GM12878 (cell line): ENCODE measurements at regions not wholly inside any gene's neighbourhood (a gene's known extent, or its start where the extent isn't known, plus 50 kb on each side); places are given as distances from the start of the nearest gene placed in this dataset.

Experiments used
- ATAC-seq: fragments of 200-7000 bp; cut with Tn5 transposase; 3 replicates; pipeline ENCODE4 v1.9.1; 2020; ENCODE audit warnings: mild to moderate bottlenecking, moderate library complexity
- BruUV-seq: library from RNA; stranded (reverse); fragments of 400-500 nt; replicated peaks from 2 replicates; lab custom pipeline; 2021; lab: Mats Ljungman, UMichigan
- CTCF ChIA-PET: fragments of 300-600 bp; sonication (Branson Sonifier 250); formaldehyde crosslinking; extraction: SDS; loops from one replicate; lab custom pipeline; 2021; ENCODE audit warnings: inconsistent platforms; lab: Yijun Ruan, JAX
- POLR2A ChIA-PET: fragments of 350-600 bp; formaldehyde crosslinking; extraction: SDS; loops from one replicate; lab custom pipeline; 2021; ENCODE audit warnings: inconsistent platforms; lab: Charles Lee
- RAD21 ChIA-PET: fragments of 300-600 bp; sonication (Branson Sonifier 250); formaldehyde crosslinking; loops from one replicate; lab custom pipeline; 2023; ENCODE audit warnings: antibody characterized with exemption; ENCODE audit not compliant: unreplicated experiment; lab: Charles Lee
- SMC1A ChIA-PET: fragments of 300-600 bp; sonication (Branson Sonifier 250); formaldehyde crosslinking; loops from one replicate; lab custom pipeline; 2023; ENCODE audit not compliant: unreplicated experiment, uncharacterized antibody; lab: Charles Lee
- DNase-seq: peaks from one replicate; pipeline ENCODE4 v3.0.0-alpha.2; 2011; ENCODE audit warnings: low read depth, low spot score
- FAIRE-seq: peaks from 3 replicates; lab custom pipeline; 2011; peaks lifted over from hg19 to GRCh38; lab: Jason Lieb, UNC
- H2AFZ ChIP-seq: 2 replicates; pipeline ENCODE4 v1.6.0; 2011; ENCODE audit warnings: low read depth, low read length, control low read depth; ENCODE audit not compliant: control insufficient read depth
- H3K27ac ChIP-seq: 2 replicates; pipeline ENCODE4 v1.5.1; 2011; ENCODE audit warnings: control low read depth; ENCODE audit not compliant: control insufficient read depth, insufficient read depth
- H3K27me3 ChIP-seq, 2 experiments: replicated peaks in 1 of 2; 2 replicates each; pipeline versions ENCODE4 v1.6.0 to v1.6.1; 2011; ENCODE audit warnings: low read length in 1 of 2; ENCODE audit not compliant: control insufficient read depth in 2 of 2, insufficient read depth in 2 of 2
- H3K36me3 ChIP-seq, 2 experiments: 2 replicates each; pipeline ENCODE4 v1.5.1; 2011; ENCODE audit warnings: low read length in 1 of 2; ENCODE audit not compliant: control insufficient read depth in 2 of 2, insufficient read depth in 2 of 2
- H3K4me1 ChIP-seq: 2 replicates; pipeline ENCODE4 v1.6.1; 2011; ENCODE audit warnings: mild to moderate bottlenecking, low read length, moderate library complexity, mixed read lengths; ENCODE audit not compliant: control insufficient read depth, insufficient read depth
- H3K4me2 ChIP-seq: 2 replicates; pipeline ENCODE4 v1.6.0; 2011; ENCODE audit warnings: control low read depth; ENCODE audit not compliant: control insufficient read depth, insufficient read depth
- H3K4me3 ChIP-seq: fragments of 200-600 bp; sonication (generic); 2 replicates; pipeline ENCODE4 v1.5.1; 2016
- H3K79me2 ChIP-seq: 2 replicates; pipeline ENCODE4 v1.6.0; 2011; ENCODE audit warnings: low read length; ENCODE audit not compliant: control insufficient read depth, insufficient read depth
- H3K9ac ChIP-seq: 2 replicates; pipeline ENCODE4 v1.8.0; 2011; ENCODE audit warnings: low read length, control low read depth, mixed read lengths; ENCODE audit not compliant: control insufficient read depth, insufficient read depth
- H3K9me3 ChIP-seq: replicated peaks from 3 replicates; pipeline ENCODE4 v1.5.1; 2011; ENCODE audit warnings: mild to moderate bottlenecking, low read length; ENCODE audit not compliant: control insufficient read depth, insufficient read depth
- H4K20me1 ChIP-seq: 2 replicates; pipeline ENCODE4 v1.6.0; 2011; ENCODE audit not compliant: control insufficient read depth, insufficient read depth
- CREB1 ChIP-seq: IDR thresholded peaks from 2 replicates; pipeline ENCODE4 v1.6.1; 2012; ENCODE audit warnings: low read depth, mild to moderate bottlenecking, inconsistent platforms
- ELK1 ChIP-seq: IDR thresholded peaks from 2 replicates; pipeline ENCODE4 v1.6.1; 2012; ENCODE audit warnings: low read depth, low read length, improper control_type of control experiment
- FOS ChIP-seq: IDR thresholded peaks from 3 replicates; pipeline ENCODE4 v1.6.1; 2011; ENCODE audit warnings: borderline replicate concordance; ENCODE audit not compliant: insufficient read length; ENCODE audit errors: extremely low read depth
- POU2F2 ChIP-seq: IDR thresholded peaks from 3 replicates; pipeline ENCODE4 v1.6.1; 2011; ENCODE audit warnings: low read depth, mild to moderate bottlenecking, low read length, borderline replicate concordance
- SP1 ChIP-seq: IDR thresholded peaks from one replicate; pipeline ENCODE4 v1.6.1; 2011; ENCODE audit warnings: low read depth, low read length
- TCF12 ChIP-seq: IDR thresholded peaks from 2 replicates; pipeline ENCODE4 v1.6.1; 2011; ENCODE audit warnings: low read depth, mild to moderate bottlenecking, low read length
- ZBED1 ChIP-seq: IDR thresholded peaks from 2 replicates; pipeline ENCODE4 v1.6.1; 2016; ENCODE audit warnings: borderline replicate concordance
- ZNF207 ChIP-seq: fragments of 450-650 bp; IDR thresholded peaks from 2 replicates; pipeline ENCODE4 v1.6.1; 2014; ENCODE audit warnings: antibody characterized with exemption, mild to moderate bottlenecking, borderline replicate concordance
- ZNF217 ChIP-seq: fragments of 450-650 bp; IDR thresholded peaks from 2 replicates; pipeline ENCODE4 v1.6.1; 2017; ENCODE audit warnings: antibody characterized with exemption, mild to moderate bottlenecking
- WGBS: methylation state at CpG from one replicate; pipeline ENCODE4 v1.1.6; 2016; ENCODE audit warnings: low lambda C conversion rate; ENCODE audit not compliant: insufficient replicate concordance, insufficient coverage; ENCODE audit errors: missing lambda C conversion rate; 5-methylcytosine and 5-hydroxymethylcytosine counted together
- in situ Hi-C: fragments of 300-500 bp; cut with MboI; formaldehyde crosslinking; loops from 9 replicates; pipeline ENCODE4 v1.14.3; 2018; ENCODE audit warnings: mixed read lengths
- intact Hi-C: fragments of 100-400 bp; cut with micrococcal nuclease; formaldehyde crosslinking; loops from one replicate; pipeline ENCODE4 v1.14.2; 2022; ENCODE audit not compliant: unreplicated experiment
- TF ChIP-seq, protein P1 (sequence below): IDR thresholded peaks from 2 replicates; pipeline ENCODE4 v1.6.1; 2012; ENCODE audit warnings: low read depth, low read length, improper control_type of control experiment
- TF ChIP-seq, protein P2 (sequence below): fragments of 450-650 bp; formaldehyde crosslinking; IDR thresholded peaks from 2 replicates; pipeline ENCODE4 v1.4.0; 2022; ENCODE audit warnings: mild to moderate bottlenecking, moderate library complexity

GRCh38 chr5:72601861-72602260 is 94.7 kb upstream of the ZNF366 start:
- Histone ChIP-seq H3K4me1 (peaks cover 4% of the 10 kb centered on the region; the same call in 1 of the 2 replicates), H3K9ac (no peak overlapping the region), H3K79me2 (no peaks in the 10 kb centered on the region), H3K4me3 (no peak overlapping the region)
- intact Hi-C loops, result no loop called here
- CTCF ChIA-PET, result interaction anchor here (3.2 kb wide), 1 partner anchor 8 kb away, joined by 14 read pairs; no protein-coding TSS in a partner anchor
- TF ChIP-seq FOS (no peak), ELK1 (no peak), CREB1 (no peak), ZBED1 (no peak), ZNF207 (no peak), POU2F2 (no peak), TCF12 (no peak), ZNF217 (no peak), SP1 (no peak)
- TF ChIP-seq, protein P1, sequence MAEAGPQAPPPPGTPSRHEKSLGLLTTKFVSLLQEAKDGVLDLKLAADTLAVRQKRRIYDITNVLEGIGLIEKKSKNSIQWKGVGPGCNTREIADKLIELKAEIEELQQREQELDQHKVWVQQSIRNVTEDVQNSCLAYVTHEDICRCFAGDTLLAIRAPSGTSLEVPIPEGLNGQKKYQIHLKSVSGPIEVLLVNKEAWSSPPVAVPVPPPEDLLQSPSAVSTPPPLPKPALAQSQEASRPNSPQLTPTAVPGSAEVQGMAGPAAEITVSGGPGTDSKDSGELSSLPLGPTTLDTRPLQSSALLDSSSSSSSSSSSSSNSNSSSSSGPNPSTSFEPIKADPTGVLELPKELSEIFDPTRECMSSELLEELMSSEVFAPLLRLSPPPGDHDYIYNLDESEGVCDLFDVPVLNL, result no peak
- TF ChIP-seq, protein P2, sequence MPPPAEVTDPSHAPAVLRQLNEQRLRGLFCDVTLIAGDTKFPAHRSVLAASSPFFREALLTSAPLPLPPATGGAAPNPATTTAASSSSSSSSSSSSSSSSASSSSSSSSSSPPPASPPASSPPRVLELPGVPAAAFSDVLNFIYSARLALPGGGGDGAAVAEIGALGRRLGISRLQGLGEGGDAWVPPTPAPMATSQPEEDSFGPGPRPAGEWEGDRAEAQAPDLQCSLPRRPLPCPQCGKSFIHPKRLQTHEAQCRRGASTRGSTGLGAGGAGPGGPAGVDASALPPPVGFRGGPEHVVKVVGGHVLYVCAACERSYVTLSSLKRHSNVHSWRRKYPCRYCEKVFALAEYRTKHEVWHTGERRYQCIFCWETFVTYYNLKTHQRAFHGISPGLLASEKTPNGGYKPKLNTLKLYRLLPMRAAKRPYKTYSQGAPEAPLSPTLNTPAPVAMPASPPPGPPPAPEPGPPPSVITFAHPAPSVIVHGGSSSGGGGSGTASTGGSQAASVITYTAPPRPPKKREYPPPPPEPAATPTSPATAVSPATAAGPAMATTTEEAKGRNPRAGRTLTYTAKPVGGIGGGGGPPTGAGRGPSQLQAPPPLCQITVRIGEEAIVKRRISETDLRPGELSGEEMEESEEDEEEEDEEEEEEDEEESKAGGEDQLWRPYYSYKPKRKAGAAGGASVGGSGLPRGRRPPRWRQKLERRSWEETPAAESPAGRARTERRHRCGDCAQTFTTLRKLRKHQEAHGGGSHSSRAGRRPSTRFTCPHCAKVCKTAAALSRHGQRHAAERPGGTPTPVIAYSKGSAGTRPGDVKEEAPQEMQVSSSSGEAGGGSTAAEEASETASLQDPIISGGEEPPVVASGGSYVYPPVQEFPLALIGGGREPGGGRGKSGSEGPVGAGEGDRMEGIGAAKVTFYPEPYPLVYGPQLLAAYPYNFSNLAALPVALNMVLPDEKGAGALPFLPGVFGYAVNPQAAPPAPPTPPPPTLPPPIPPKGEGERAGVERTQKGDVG (CRISPR knock-in tag), result no peak
- TF ChIP-seq, all 136 proteins: peak for 0
- H4K20me1 ChIP-seq, result no peaks in the 10 kb centered on the region
- H3K4me2 ChIP-seq, result no peak overlapping the region
- SMC1A ChIA-PET, result interaction anchor here (0.9 kb wide), 1 partner anchor 9 kb away, joined by 3 read pairs; no protein-coding TSS in a partner anchor
- DNase-seq (no peak), FAIRE-seq (no peak), ATAC-seq (no peak)
- in situ Hi-C loops, result no loop called here
- no TSS peak for BruUV-seq
- no peaks in the 10 kb centered on the region for H3K36me3 ChIP-seq
- H2AFZ ChIP-seq, result no peak overlapping the region
- POLR2A ChIA-PET, result no interaction called here
- no peak overlapping the region for H3K27ac ChIP-seq
- RAD21 ChIA-PET, result no interaction called here
- H3K27me3 ChIP-seq, result no peaks in the 10 kb centered on the region
- 0% methylated on average over 1 of the region's 1 CpG for WGBS
- peaks cover 8% of the 10 kb centered on the region for H3K9me3 ChIP-seq
